A673 (cell line): ENCODE measurements at regions not wholly inside any gene's neighbourhood (a gene's known extent, or its start where the extent isn't known, plus 50 kb on each side); places are given as distances from the start of the nearest gene placed in this dataset.
A peak's percentile ranks its signal among the peaks of the same experiment; 100 is the strongest.

Experiments
- BruUV-seq: library from RNA; stranded (reverse); fragments of 400-500 nt; replicated peaks from 2 replicates; lab custom pipeline; 2021; lab: Mats Ljungman, UMichigan
- CTCF ChIA-PET: fragments of 300-600 bp; sonication (Branson Sonifier 250); formaldehyde crosslinking; loops from one replicate; lab custom pipeline; 2022; ENCODE audit warnings: antibody characterized with exemption; lab: Charles Lee
- POLR2A ChIA-PET: fragments of 300-600 bp; sonication (Branson Sonifier 250); formaldehyde crosslinking; loops from one replicate; lab custom pipeline; 2022; ENCODE audit warnings: antibody characterized with exemption; ENCODE audit not compliant: low non-redundant PET; lab: Charles Lee
- DNase-seq: peaks from one replicate; pipeline ENCODE4 v3.0.0-alpha.2; 2015; ENCODE audit warnings: low spot score
- H3K27ac ChIP-seq: fragments of 200-600 bp; sonication (generic); 2 replicates; pipeline ENCODE4 v1.5.1; 2016; ENCODE audit warnings: mixed run types, low read depth, mild to moderate bottlenecking, mixed read lengths, antibody characterized with exemption, low read length; ENCODE audit not compliant: poor library complexity, severe bottlenecking
- H3K27me3 ChIP-seq: fragments of 200-600 bp; sonication (generic); replicated peaks from 2 replicates; pipeline ENCODE4 v1.6.1; 2017; ENCODE audit warnings: mixed run types, low read depth, mild to moderate bottlenecking, mixed read lengths, antibody characterized with exemption, low read length; ENCODE audit not compliant: insufficient read depth, poor library complexity
- H3K36me3 ChIP-seq: fragments of 200-600 bp; sonication (generic); 2 replicates; pipeline ENCODE4 v1.6.1; 2016; ENCODE audit warnings: mixed run types, mild to moderate bottlenecking, mixed read lengths, antibody characterized with exemption, low read length; ENCODE audit not compliant: insufficient read depth, poor library complexity, severe bottlenecking
- H3K4me1 ChIP-seq: fragments of 200-600 bp; sonication (generic); 2 replicates; pipeline ENCODE4 v1.6.1; 2017; ENCODE audit warnings: mixed run types, mild to moderate bottlenecking, mixed read lengths, antibody characterized with exemption, low read length; ENCODE audit not compliant: insufficient read depth, poor library complexity, severe bottlenecking
- H3K4me3 ChIP-seq: fragments of 200-600 bp; sonication (generic); 2 replicates; pipeline ENCODE4 v1.5.1; 2016; ENCODE audit warnings: low read depth, mixed run types, mild to moderate bottlenecking, mixed read lengths, low read length; ENCODE audit not compliant: poor library complexity, severe bottlenecking
- H3K9me3 ChIP-seq: fragments of 200-600 bp; sonication (generic); 2 replicates; pipeline ENCODE4 v1.6.1; 2016; ENCODE audit warnings: mixed run types, low read depth, mild to moderate bottlenecking, mixed read lengths, antibody characterized with exemption, low read length; ENCODE audit not compliant: poor library complexity, severe bottlenecking
- CTCF ChIP-seq: fragments of 300-800, 200-600 bp; sonication (generic); conservative IDR thresholded peaks from 2 replicates; pipeline ENCODE4 v1.5.1; 2017; ENCODE audit warnings: low read depth, mild to moderate bottlenecking, antibody characterized with exemption, low read length, moderate library complexity, mixed read lengths
- EZH2 ChIP-seq: fragments of 200-600 bp; sonication (generic); IDR thresholded peaks from 2 replicates; pipeline ENCODE4 v1.6.1; 2017; ENCODE audit warnings: borderline replicate concordance, low read depth, mild to moderate bottlenecking, mixed read lengths, antibody characterized with exemption, low read length; ENCODE audit not compliant: poor library complexity, severe bottlenecking
- intact Hi-C: fragments of 100-400 bp; cut with micrococcal nuclease; formaldehyde crosslinking; loops from one replicate; pipeline ENCODE4 v1.10.0; 2022; ENCODE audit not compliant: unreplicated experiment

- Histone ChIP-seq H3K4me3 (no peak overlapping the region), H3K4me1 (peaks cover 18% of the 10 kb centered on the region), H3K27me3 (no peaks in the 10 kb centered on the region), H3K36me3 (no peaks in the 10 kb centered on the region), H3K27ac (no peak overlapping the region), H3K9me3 (no peaks in the 10 kb centered on the region)
- no peak for TF ChIP-seq EZH2
- TF ChIP-seq CTCF, result no peak
- BruUV-seq, result no TSS peak
- CTCF ChIA-PET, result no interaction called here
- POLR2A ChIA-PET, result no interaction called here
- intact Hi-C loops, result no loop called here
- no peak for DNase-seq
Observed at GRCh38 chr18:34600158-34600557, 109.9 kb upstream of the DTNA start.

GRCh38 chr18:34600874-34601656 is 109.0 kb upstream of the DTNA start:
- BruUV-seq, result no TSS peak
- ChIA-PET POLR2A (no interaction called here), CTCF (no interaction called here)
- no peaks in the 10 kb centered on the region for H3K27me3 ChIP-seq
- H3K4me3 ChIP-seq, result no peak overlapping the region
- peaks cover 25% of the 10 kb centered on the region for H3K4me1 ChIP-seq
- H3K27ac ChIP-seq, result no peak overlapping the region
- intact Hi-C loops, result no loop called here
- no peaks in the 10 kb centered on the region for H3K36me3 ChIP-seq
- no peaks in the 10 kb centered on the region for H3K9me3 ChIP-seq
- DNase-seq, result no peak
- TF ChIP-seq CTCF, result no peak
- TF ChIP-seq EZH2, result no peak

GRCh38 chr18:34604591-34604990 is 105.5 kb upstream of the DTNA start:
- no TSS peak for BruUV-seq
- no peak for TF ChIP-seq EZH2
- TF ChIP-seq CTCF, result no peak
- intact Hi-C loops, result no loop called here
- Histone ChIP-seq H3K27ac (peak overlapping the region; percentile 28), H3K27me3 (no peaks in the 10 kb centered on the region), H3K4me3 (no peak overlapping the region), H3K4me1 (peaks cover 37% of the 10 kb centered on the region), H3K9me3 (no peaks in the 10 kb centered on the region), H3K36me3 (no peaks in the 10 kb centered on the region)
- ChIA-PET CTCF (interaction anchor here (0.7 kb wide), 1 partner anchor 160 kb away, joined by 12 read pairs; no protein-coding TSS in a partner anchor), POLR2A (no interaction called here)
- DNase-seq, result peak; percentile 78
